K562 (cell line): ENCODE measurements at regions not wholly inside any gene's neighbourhood (a gene's known extent, or its start where the extent isn't known, plus 50 kb on each side); places are given as distances from the start of the nearest gene placed in this dataset.

Source experiments
- ATAC-seq: fragments of 200-7000 bp; cut with Tn5 transposase; 3 replicates; pipeline ENCODE4 v1.9.1; 2020; ENCODE audit warnings: moderate library complexity
- BruUV-seq: library from RNA; stranded (reverse); fragments of 400-500 nt; replicated peaks from 2 replicates; lab custom pipeline; 2021; lab: Mats Ljungman, UMichigan
- CTCF ChIA-PET: fragments of 300-600 bp; formaldehyde crosslinking; extraction: SDS; loops from one replicate; lab custom pipeline; 2021; ENCODE audit warnings: low intra/inter-chr PET ratio; lab: Yijun Ruan, JAX
- POLR2A ChIA-PET: fragments of 300-600, 350-650 bp; sonication (Branson Sonifier 250); formaldehyde crosslinking; extraction: SDS; loops from one replicate; lab custom pipeline; 2021; ENCODE audit warnings: antibody characterized with exemption, inconsistent platforms; lab: Yijun Ruan, JAX
- DNase-seq, 4 experiments: peaks; one replicate each; pipeline versions ENCODE4 v3.0.0 to v3.0.0-alpha.2; 2011 to 2018; ENCODE audit warnings: low spot score in 3 of 4, mixed read lengths in 3 of 4; ENCODE audit errors: extremely low read depth in 1 of 4
- FAIRE-seq: peaks from 2 replicates; lab custom pipeline; 2011; peaks lifted over from hg19 to GRCh38; lab: Jason Lieb, UNC
- H2AFZ ChIP-seq: 2 replicates; pipeline ENCODE4 v1.6.0; 2011; ENCODE audit warnings: low read depth, low read length, control low read depth, inconsistent platforms
- H3K27ac ChIP-seq: fragments of 200-600 bp; 3 replicates; pipeline ENCODE4 v1.8.0; 2011; ENCODE audit warnings: low read depth, mild to moderate bottlenecking, control low read depth, inconsistent platforms, low read length, moderate library complexity, mixed read lengths; ENCODE audit errors: extremely low read depth
- H3K27me3 ChIP-seq, 2 experiments: fragments of 300-600 bp in 1 of 2; 2 replicates in 1 of 2; 3 replicates in 1 of 2; pipeline versions ENCODE4 v1.6.0 to v1.8.0; 2011; ENCODE audit warnings: inconsistent platforms in 2 of 2, low read length in 2 of 2, mild to moderate bottlenecking in 1 of 2, mixed read lengths in 1 of 2, moderate library complexity in 1 of 2; ENCODE audit not compliant: control insufficient read depth in 2 of 2, insufficient read depth in 2 of 2
- H3K36me3 ChIP-seq: fragments of 300-600 bp; 3 replicates; pipeline ENCODE4 v1.8.0; 2011; ENCODE audit warnings: mild to moderate bottlenecking, low read length, inconsistent platforms; ENCODE audit not compliant: control insufficient read depth, insufficient read depth
- H3K4me1 ChIP-seq, 2 experiments: fragments of 200-600 bp in 1 of 2; replicated peaks in 1 of 2; 2 replicates in 1 of 2; 3 replicates in 1 of 2; pipeline versions ENCODE4 v1.5.1 to v1.8.0; 2011; ENCODE audit warnings: inconsistent platforms in 2 of 2, low read length in 2 of 2, mild to moderate bottlenecking in 1 of 2, mixed read lengths in 1 of 2, moderate library complexity in 1 of 2; ENCODE audit not compliant: control insufficient read depth in 2 of 2, insufficient read depth in 2 of 2
- H3K4me2 ChIP-seq: 2 replicates; pipeline ENCODE4 v1.6.1; 2011; ENCODE audit warnings: low read length, control low read depth, inconsistent platforms, mixed read lengths; ENCODE audit not compliant: insufficient read depth
- H3K4me3 ChIP-seq: fragments of 200-600 bp; sonication (generic), shearing (Covaris generic); 2 replicates; pipeline ENCODE4 v1.5.1; 2016; ENCODE audit warnings: control low read depth, inconsistent platforms
- H3K79me2 ChIP-seq: fragments of 200-600 bp; 3 replicates; pipeline ENCODE4 v1.8.0; 2011; ENCODE audit warnings: low read length, inconsistent platforms; ENCODE audit not compliant: control insufficient read depth, insufficient read depth
- H3K9ac ChIP-seq, 2 experiments: 2 replicates each; pipeline versions ENCODE4 v1.6.0 to v1.6.1; 2011; ENCODE audit warnings: low read depth in 2 of 2, low read length in 2 of 2, control low read depth in 1 of 2, inconsistent platforms in 1 of 2, mild to moderate bottlenecking in 1 of 2, mixed read lengths in 1 of 2; ENCODE audit not compliant: insufficient read depth in 1 of 2
- H3K9me1 ChIP-seq: one replicate; pipeline ENCODE4 v1.6.0; 2011; ENCODE audit warnings: inconsistent platforms, mild to moderate bottlenecking, low read length, moderate library complexity; ENCODE audit not compliant: control insufficient read depth, insufficient read depth
- H3K9me3 ChIP-seq: replicated peaks from 2 replicates; pipeline ENCODE4 v1.5.1; 2011; ENCODE audit warnings: low read depth, low read length, inconsistent platforms; ENCODE audit not compliant: control insufficient read depth, insufficient read depth
- H4K20me1 ChIP-seq: replicated peaks from 2 replicates; pipeline ENCODE4 v1.6.1; 2011; ENCODE audit warnings: low read length, inconsistent platforms, mixed read lengths; ENCODE audit not compliant: control insufficient read depth, insufficient read depth
- CHCHD3 ChIP-seq: fragments of 250-450 bp; sonication (Bioruptor Pico); IDR thresholded peaks from 2 replicates; pipeline ENCODE4 v2.1.2; 2022; ENCODE audit warnings: mild to moderate bottlenecking
- DACH1 ChIP-seq: fragments of 450-650 bp; IDR thresholded peaks from 2 replicates; pipeline ENCODE4 v1.6.1; 2018; ENCODE audit not compliant: partially characterized antibody
- DNMT1 ChIP-seq: fragments of 450-650 bp; IDR thresholded peaks from 2 replicates; pipeline ENCODE4 v1.6.1; 2016; ENCODE audit warnings: antibody characterized with exemption, mild to moderate bottlenecking
- ELK1 ChIP-seq: sonication (generic); formaldehyde crosslinking; IDR thresholded peaks from 2 replicates; pipeline ENCODE4 v1.8.1; 2022; ENCODE audit warnings: missing genetic modification reagents
- EZH2 ChIP-seq: IDR thresholded peaks from 2 replicates; pipeline ENCODE4 v1.6.1; 2012; ENCODE audit warnings: low read depth, mild to moderate bottlenecking, inconsistent platforms, low read length, borderline replicate concordance
- JUN ChIP-seq, 2 experiments: sonication (generic) in 1 of 2; formaldehyde crosslinking in 1 of 2; IDR thresholded peaks; 2 replicates each; pipeline versions ENCODE4 v1.6.1 to v1.8.0; 2012 to 2022; ENCODE audit warnings: borderline replicate concordance in 2 of 2, mild to moderate bottlenecking in 2 of 2, improper control_type of control experiment in 1 of 2, low read depth in 1 of 2, low read length in 1 of 2, missing genetic modification reagents in 1 of 2
- JUNB ChIP-seq: fragments of 450-650 bp; formaldehyde crosslinking; conservative IDR thresholded peaks from 2 replicates; pipeline ENCODE4 v1.4.0; 2020; ENCODE audit warnings: mild to moderate bottlenecking
- MAZ ChIP-seq, 2 experiments: fragments of 450-650 bp in 1 of 2; sonication (generic) in 1 of 2; formaldehyde crosslinking; IDR thresholded peaks in 1 of 2; conservative IDR thresholded peaks in 1 of 2; 2 replicates each; pipeline versions ENCODE4 v1.4.0 to v1.5.0; 2020; ENCODE audit warnings: mild to moderate bottlenecking in 1 of 2, missing genetic modification reagents in 1 of 2
- NONO ChIP-seq, 2 experiments: fragments of 200-400 bp in 1 of 2; fragments of 450-650 bp in 1 of 2; formaldehyde crosslinking in 1 of 2; IDR thresholded peaks; 2 replicates each; pipeline ENCODE4 v1.6.1; 2017; ENCODE audit warnings: low read depth in 2 of 2, mild to moderate bottlenecking in 2 of 2, moderate library complexity in 2 of 2, low read length in 1 of 2
- POLR2B ChIP-seq: fragments of 450-650 bp; IDR thresholded peaks from 2 replicates; pipeline ENCODE4 v1.6.1; 2018; ENCODE audit warnings: low read depth; ENCODE audit not compliant: partially characterized antibody
- PRMT5 ChIP-seq: sonication (generic); formaldehyde crosslinking; IDR thresholded peaks from 2 replicates; pipeline ENCODE4 v1.5.0; 2020; ENCODE audit warnings: missing genetic modification reagents
- PRPF4 ChIP-seq: fragments of 200-400 bp; formaldehyde crosslinking; IDR thresholded peaks from one replicate; pipeline ENCODE4 v1.6.1; 2017; ENCODE audit warnings: low read length, low read depth, mild to moderate bottlenecking; ENCODE audit not compliant: insufficient read depth, poor library complexity, severe bottlenecking
- ZNF197 ChIP-seq: fragments of 200-800 bp; sonication (Bioruptor generic); IDR thresholded peaks from 2 replicates; pipeline ENCODE4 v1.6.1; 2016; ENCODE audit warnings: low read depth, missing genetic modification characterization, missing compliant biosample characterization
- ZNF707 ChIP-seq: fragments of 250-450 bp; sonication (Bioruptor Pico); conservative IDR thresholded peaks from 2 replicates; pipeline ENCODE4 v1.8.0; 2022; ENCODE audit warnings: inconsistent platforms, mild to moderate bottlenecking, moderate library complexity
- WGBS: fragments of 100-300 bp; shearing (Covaris generic); methylation state at CpG from one replicate; pipeline ENCODE4 v1.1.6; 2016; ENCODE audit warnings: low coverage, mixed read lengths; ENCODE audit not compliant: insufficient coverage; ENCODE audit errors: missing lambda C conversion rate; 5-methylcytosine and 5-hydroxymethylcytosine counted together
- in situ Hi-C: fragments of 300-500 bp; cut with MboI; formaldehyde crosslinking; loops from 4 replicates; pipeline ENCODE4 v1.15.0; 2018; ENCODE audit warnings: inconsistent platforms, mixed read lengths
- intact Hi-C: fragments of 100-400 bp; cut with micrococcal nuclease; formaldehyde crosslinking; loops from 2 replicates; pipeline ENCODE4 v1.14.2; 2022
- TF ChIP-seq, protein P1 (sequence below): sonication (generic); formaldehyde crosslinking; IDR thresholded peaks from 2 replicates; pipeline ENCODE4 v1.8.1; 2023; ENCODE audit warnings: mild to moderate bottlenecking, missing genetic modification reagents

DNA sequence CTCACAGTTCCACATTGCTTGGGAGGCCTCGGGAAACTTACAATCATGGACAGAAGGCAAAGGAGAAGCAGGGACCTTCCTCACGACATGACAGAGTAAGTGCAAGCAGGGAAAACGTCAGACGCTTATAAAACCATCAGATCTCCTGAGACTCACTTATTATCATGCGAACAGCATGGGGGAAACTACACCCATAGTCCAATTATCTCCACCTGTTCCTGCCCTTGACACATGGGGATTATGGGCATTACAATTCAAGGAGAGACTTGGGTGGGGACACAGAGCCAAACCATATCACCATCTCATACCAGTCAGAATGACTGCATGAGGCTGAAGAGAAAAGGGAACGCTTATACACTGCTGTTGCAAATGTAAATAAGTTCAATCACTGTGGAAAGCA, 1066.9 kb upstream of the PCDH7 start (continued):
- TF ChIP-seq ZNF707 (no peak), JUN (IDR thresholded peaks at IDR 0.05; ENCODE audit: borderline replicate concordance, low read depth, low read length) (no peak), JUN (CRISPR knock-in tag; IDR thresholded peaks at IDR 0.05; ENCODE audit: borderline replicate concordance) (no peak), CHCHD3 (no peak), NONO (IDR thresholded peaks at IDR 0.05; ENCODE audit: low read depth in 2 of 2, low read length in 1 of 2) (no peak), JUNB (no peak), PRMT5 (no peak), PRPF4 (no peak)
- TF ChIP-seq, all 486 proteins: peak for 0

DNA sequence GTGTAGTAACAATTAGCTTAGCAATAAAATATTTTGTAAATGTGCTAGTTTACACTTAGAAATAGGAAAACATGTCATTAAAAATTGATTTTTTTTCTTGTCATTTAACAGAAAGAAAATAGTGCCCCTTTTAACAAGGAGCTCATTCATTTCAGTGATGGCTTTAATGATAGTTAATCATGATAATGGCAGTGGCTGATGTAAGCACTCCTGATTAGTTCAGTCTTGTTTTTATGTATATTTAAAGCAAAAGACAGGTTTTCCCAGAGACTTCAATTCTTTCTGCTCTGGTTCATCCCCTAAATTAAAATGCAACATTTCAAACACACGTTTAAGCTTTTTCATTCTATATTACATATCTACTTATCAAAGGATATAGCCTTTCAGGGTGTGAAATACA, 1039.5 kb upstream of the PCDH7 start:
- H2AFZ ChIP-seq, result no peak overlapping the region
- H3K4me3 ChIP-seq, result no peak overlapping the region
- no peak overlapping the region for H3K9ac ChIP-seq
- DNase-seq (no peak), ATAC-seq (no peak), FAIRE-seq (no peak)
- CTCF ChIA-PET, result no interaction called here
- H3K4me1 ChIP-seq, result no peaks in the 10 kb centered on the region
- WGBS, result 0% methylated on average over 1 of the region's 1 CpG
- no peak overlapping the region for H3K27ac ChIP-seq
- no peak overlapping the region for H3K4me2 ChIP-seq
- no TSS peak for BruUV-seq
- no peaks in the 10 kb centered on the region for H3K27me3 ChIP-seq
- H3K9me1 ChIP-seq, result no peaks in the 10 kb centered on the region
- intact Hi-C loops, result no loop called here
- H3K36me3 ChIP-seq, result no peaks in the 10 kb centered on the region
- TF ChIP-seq ELK1 (CRISPR knock-in tag), result no peak
- TF ChIP-seq DACH1, result no peak
- TF ChIP-seq DNMT1, result no peak
- no peak for TF ChIP-seq ZNF197 (CRISPR knock-in tag)
- no peak for TF ChIP-seq MAZ (CRISPR knock-in tag; conservative IDR thresholded peaks at IDR 0.05 in 1 of 2, IDR thresholded peaks at IDR 0.05 in 1 of 2)
- TF ChIP-seq, protein P1, sequence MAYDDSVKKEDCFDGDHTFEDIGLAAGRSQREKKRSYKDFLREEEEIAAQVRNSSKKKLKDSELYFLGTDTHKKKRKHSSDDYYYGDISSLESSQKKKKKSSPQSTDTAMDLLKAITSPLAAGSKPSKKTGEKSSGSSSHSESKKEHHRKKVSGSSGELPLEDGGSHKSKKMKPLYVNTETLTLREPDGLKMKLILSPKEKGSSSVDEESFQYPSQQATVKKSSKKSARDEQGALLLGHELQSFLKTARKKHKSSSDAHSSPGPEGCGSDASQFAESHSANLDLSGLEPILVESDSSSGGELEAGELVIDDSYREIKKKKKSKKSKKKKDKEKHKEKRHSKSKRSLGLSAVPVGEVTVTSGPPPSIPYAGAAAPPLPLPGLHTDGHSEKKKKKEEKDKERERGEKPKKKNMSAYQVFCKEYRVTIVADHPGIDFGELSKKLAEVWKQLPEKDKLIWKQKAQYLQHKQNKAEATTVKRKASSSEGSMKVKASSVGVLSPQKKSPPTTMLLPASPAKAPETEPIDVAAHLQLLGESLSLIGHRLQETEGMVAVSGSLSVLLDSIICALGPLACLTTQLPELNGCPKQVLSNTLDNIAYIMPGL (CRISPR knock-in tag), result no peak
- TF ChIP-seq EZH2, result no peak
- no peak for TF ChIP-seq POLR2B
- H4K20me1 ChIP-seq, result no peaks in the 10 kb centered on the region
- POLR2A ChIA-PET, result no interaction called here
- in situ Hi-C loops, result no loop called here
- H3K79me2 ChIP-seq, result no peaks in the 10 kb centered on the region
- no peaks in the 10 kb centered on the region for H3K9me3 ChIP-seq
